ENCODE measurements at regions not wholly inside any gene's neighbourhood (a gene's known extent, or its start where the extent isn't known, plus 50 kb on each side); places are given as distances from the start of the nearest gene placed in this dataset.

GRCh38 chr12:86838711-86839110 is 582.5 kb upstream of the MGAT4C start:
- TF ChIP-seq CTCF (IDR thresholded peaks at IDR 0.05) (no peak), POLR2A (IDR thresholded peaks at IDR 0.05) (no peak), EP300 (IDR thresholded peaks at IDR 0.05) (no peak)

Measured in upper lobe of left lung (tissue), 4 donors.